K562 (cell line): ENCODE measurements at regions not wholly inside any gene's neighbourhood (a gene's known extent, or its start where the extent isn't known, plus 50 kb on each side); places are given as distances from the start of the nearest gene placed in this dataset.

Experiments used
- ATAC-seq: fragments of 200-7000 bp; cut with Tn5 transposase; 3 replicates; pipeline ENCODE4 v1.9.1; 2020; ENCODE audit warnings: moderate library complexity
- BruUV-seq: library from RNA; stranded (reverse); fragments of 400-500 nt; replicated peaks from 2 replicates; lab custom pipeline; 2021; lab: Mats Ljungman, UMichigan
- CTCF ChIA-PET: fragments of 300-600 bp; formaldehyde crosslinking; extraction: SDS; loops from one replicate; lab custom pipeline; 2021; ENCODE audit warnings: low intra/inter-chr PET ratio; lab: Yijun Ruan, JAX
- POLR2A ChIA-PET: fragments of 300-600, 350-650 bp; sonication (Branson Sonifier 250); formaldehyde crosslinking; extraction: SDS; loops from one replicate; lab custom pipeline; 2021; ENCODE audit warnings: antibody characterized with exemption, inconsistent platforms; lab: Yijun Ruan, JAX
- DNase-seq, 4 experiments: peaks; one replicate each; pipeline versions ENCODE4 v3.0.0 to v3.0.0-alpha.2; 2011 to 2018; ENCODE audit warnings: low spot score in 3 of 4, mixed read lengths in 3 of 4; ENCODE audit errors: extremely low read depth in 1 of 4
- FAIRE-seq: peaks from 2 replicates; lab custom pipeline; 2011; peaks lifted over from hg19 to GRCh38; lab: Jason Lieb, UNC
- H2AFZ ChIP-seq: 2 replicates; pipeline ENCODE4 v1.6.0; 2011; ENCODE audit warnings: low read depth, low read length, control low read depth, inconsistent platforms
- H3K27ac ChIP-seq: fragments of 200-600 bp; 3 replicates; pipeline ENCODE4 v1.8.0; 2011; ENCODE audit warnings: low read depth, mild to moderate bottlenecking, control low read depth, inconsistent platforms, low read length, moderate library complexity, mixed read lengths; ENCODE audit errors: extremely low read depth
- H3K27me3 ChIP-seq, 2 experiments: fragments of 300-600 bp in 1 of 2; 2 replicates in 1 of 2; 3 replicates in 1 of 2; pipeline versions ENCODE4 v1.6.0 to v1.8.0; 2011; ENCODE audit warnings: inconsistent platforms in 2 of 2, low read length in 2 of 2, mild to moderate bottlenecking in 1 of 2, mixed read lengths in 1 of 2, moderate library complexity in 1 of 2; ENCODE audit not compliant: control insufficient read depth in 2 of 2, insufficient read depth in 2 of 2
- H3K36me3 ChIP-seq: fragments of 300-600 bp; 3 replicates; pipeline ENCODE4 v1.8.0; 2011; ENCODE audit warnings: mild to moderate bottlenecking, low read length, inconsistent platforms; ENCODE audit not compliant: control insufficient read depth, insufficient read depth
- H3K4me1 ChIP-seq, 2 experiments: fragments of 200-600 bp in 1 of 2; replicated peaks in 1 of 2; 2 replicates in 1 of 2; 3 replicates in 1 of 2; pipeline versions ENCODE4 v1.5.1 to v1.8.0; 2011; ENCODE audit warnings: inconsistent platforms in 2 of 2, low read length in 2 of 2, mild to moderate bottlenecking in 1 of 2, mixed read lengths in 1 of 2, moderate library complexity in 1 of 2; ENCODE audit not compliant: control insufficient read depth in 2 of 2, insufficient read depth in 2 of 2
- H3K4me2 ChIP-seq: 2 replicates; pipeline ENCODE4 v1.6.1; 2011; ENCODE audit warnings: low read length, control low read depth, inconsistent platforms, mixed read lengths; ENCODE audit not compliant: insufficient read depth
- H3K4me3 ChIP-seq: fragments of 200-600 bp; sonication (generic), shearing (Covaris generic); 2 replicates; pipeline ENCODE4 v1.5.1; 2016; ENCODE audit warnings: control low read depth, inconsistent platforms
- H3K79me2 ChIP-seq: fragments of 200-600 bp; 3 replicates; pipeline ENCODE4 v1.8.0; 2011; ENCODE audit warnings: low read length, inconsistent platforms; ENCODE audit not compliant: control insufficient read depth, insufficient read depth
- H3K9ac ChIP-seq, 2 experiments: 2 replicates each; pipeline versions ENCODE4 v1.6.0 to v1.6.1; 2011; ENCODE audit warnings: low read depth in 2 of 2, low read length in 2 of 2, control low read depth in 1 of 2, inconsistent platforms in 1 of 2, mild to moderate bottlenecking in 1 of 2, mixed read lengths in 1 of 2; ENCODE audit not compliant: insufficient read depth in 1 of 2
- H3K9me1 ChIP-seq: one replicate; pipeline ENCODE4 v1.6.0; 2011; ENCODE audit warnings: inconsistent platforms, mild to moderate bottlenecking, low read length, moderate library complexity; ENCODE audit not compliant: control insufficient read depth, insufficient read depth
- H3K9me3 ChIP-seq: replicated peaks from 2 replicates; pipeline ENCODE4 v1.5.1; 2011; ENCODE audit warnings: low read depth, low read length, inconsistent platforms; ENCODE audit not compliant: control insufficient read depth, insufficient read depth
- H4K20me1 ChIP-seq: replicated peaks from 2 replicates; pipeline ENCODE4 v1.6.1; 2011; ENCODE audit warnings: low read length, inconsistent platforms, mixed read lengths; ENCODE audit not compliant: control insufficient read depth, insufficient read depth
- CCAR2 ChIP-seq: fragments of 200-400 bp; formaldehyde crosslinking; IDR thresholded peaks from 2 replicates; pipeline ENCODE4 v1.6.1; 2017; ENCODE audit warnings: mild to moderate bottlenecking, low read depth, low read length
- ETV5 ChIP-seq: sonication (generic); formaldehyde crosslinking; IDR thresholded peaks from 2 replicates; pipeline ENCODE4 v1.4.0; 2020; ENCODE audit warnings: low read depth, mild to moderate bottlenecking, missing genetic modification reagents
- KHSRP ChIP-seq: fragments of 450-650 bp; IDR thresholded peaks from 2 replicates; pipeline ENCODE4 v1.6.1; 2017
- MTF1 ChIP-seq: fragments of 250-450 bp; sonication (Bioruptor Pico); IDR thresholded peaks from 2 replicates; pipeline ENCODE4 v1.9.0; 2021; ENCODE audit warnings: moderate library complexity, mild to moderate bottlenecking, inconsistent platforms, borderline replicate concordance
- MYNN ChIP-seq, 2 experiments: sonication (generic); formaldehyde crosslinking in 1 of 2; IDR thresholded peaks; 2 replicates each; pipeline versions ENCODE4 v1.5.0 to v1.6.1; 2016 to 2020; ENCODE audit warnings: antibody characterized with exemption in 1 of 2, missing genetic modification reagents in 1 of 2
- NBN ChIP-seq: fragments of 450-650 bp; IDR thresholded peaks from 2 replicates; pipeline ENCODE4 v1.6.1; 2016; ENCODE audit warnings: low read depth, mild to moderate bottlenecking
- POLR2H ChIP-seq: IDR thresholded peaks from 2 replicates; pipeline ENCODE4 v1.6.1; 2016; ENCODE audit warnings: missing genetic modification characterization, low read depth, mild to moderate bottlenecking, control low read depth, missing compliant biosample characterization, moderate library complexity
- SRF ChIP-seq, 2 experiments: fragments of 250-450, 450-650 bp in 1 of 2; sonication (Bioruptor Pico) in 1 of 2; sonication (generic) in 1 of 2; formaldehyde crosslinking; IDR thresholded peaks; 2 replicates each; pipeline versions ENCODE4 v1.5.0 to v1.5.1; 2020 to 2022; ENCODE audit warnings: mild to moderate bottlenecking in 1 of 2, missing genetic modification reagents in 1 of 2
- XRCC3 ChIP-seq: fragments of 450-650 bp; IDR thresholded peaks from 2 replicates; pipeline ENCODE4 v1.6.1; 2017; ENCODE audit warnings: mild to moderate bottlenecking, moderate library complexity
- ZBTB1 ChIP-seq: sonication (generic); formaldehyde crosslinking; IDR thresholded peaks from 2 replicates; pipeline ENCODE4 v1.8.1; 2023; ENCODE audit warnings: missing genetic modification reagents, low read depth, mild to moderate bottlenecking, borderline replicate concordance
- ZNF224 ChIP-seq: sonication (generic); formaldehyde crosslinking; IDR thresholded peaks from 2 replicates; pipeline ENCODE4 v1.8.0; 2022; ENCODE audit warnings: mild to moderate bottlenecking, missing genetic modification reagents
- ZNF274 ChIP-seq: IDR thresholded peaks from 2 replicates; pipeline ENCODE4 v1.6.1; 2011; ENCODE audit warnings: low read depth, mild to moderate bottlenecking, low read length, moderate library complexity, borderline replicate concordance
- ZNF717 ChIP-seq: fragments of 250-450 bp; sonication (Bioruptor Pico); IDR thresholded peaks from 2 replicates; pipeline ENCODE4 v1.5.0; 2021
- WGBS: fragments of 100-300 bp; shearing (Covaris generic); methylation state at CpG from one replicate; pipeline ENCODE4 v1.1.6; 2016; ENCODE audit warnings: low coverage, mixed read lengths; ENCODE audit not compliant: insufficient coverage; ENCODE audit errors: missing lambda C conversion rate; 5-methylcytosine and 5-hydroxymethylcytosine counted together
- in situ Hi-C: fragments of 300-500 bp; cut with MboI; formaldehyde crosslinking; loops from 4 replicates; pipeline ENCODE4 v1.15.0; 2018; ENCODE audit warnings: inconsistent platforms, mixed read lengths
- intact Hi-C: fragments of 100-400 bp; cut with micrococcal nuclease; formaldehyde crosslinking; loops from 2 replicates; pipeline ENCODE4 v1.14.2; 2022
- TF ChIP-seq, protein P1 (sequence below), 2 experiments: fragments of 250-450 bp in 1 of 2; fragments of 450-650 bp in 1 of 2; sonication (Bioruptor Pico) in 1 of 2; IDR thresholded peaks; 2 replicates each; pipeline versions ENCODE4 v1.6.1 to v1.8.0; 2016 to 2021; ENCODE audit warnings: mild to moderate bottlenecking in 2 of 2, moderate library complexity in 2 of 2, missing compliant biosample characterization in 1 of 2, missing genetic modification characterization in 1 of 2
- TF ChIP-seq, protein P2 (sequence below): fragments of 450-650 bp; IDR thresholded peaks from 2 replicates; pipeline ENCODE4 v1.6.1; 2018; ENCODE audit not compliant: partially characterized antibody
- TF ChIP-seq, protein P3 (sequence below): fragments of 450-650 bp; IDR thresholded peaks from 2 replicates; pipeline ENCODE4 v1.6.1; 2016

DNA sequence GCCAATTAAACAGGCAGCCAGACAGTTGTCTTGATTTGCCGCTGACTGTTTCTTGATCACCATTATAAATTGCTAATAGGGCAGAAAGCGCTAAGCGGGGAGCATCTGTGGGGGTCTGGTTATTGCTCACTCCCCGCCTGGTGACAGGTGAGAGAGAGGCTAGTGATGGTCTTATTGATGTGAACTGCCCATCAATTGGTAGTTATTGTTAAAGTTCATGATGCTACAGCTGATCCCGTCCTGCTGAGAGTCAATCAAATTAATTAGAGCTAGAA is 148.5 kb downstream of the LNPK start:
- in situ Hi-C loops = no loop called here
- no peak for FAIRE-seq
- H3K9me1 ChIP-seq = no peaks in the 10 kb centered on the region
- TF ChIP-seq ZBTB1 (no peak), XRCC3 (no peak), ETV5 (CRISPR knock-in tag) (no peak), MTF1 (CRISPR knock-in tag) (no peak), MYNN (IDR thresholded peaks at IDR 0.05) (no peak), MYNN (CRISPR knock-in tag; IDR thresholded peaks at IDR 0.05) (no peak), NBN (no peak), KHSRP (no peak), SRF (CRISPR knock-in tag; IDR thresholded peaks at IDR 0.05) (no peak), CCAR2 (no peak), ZNF717 (CRISPR knock-in tag) (no peak), ZNF274 (no peak), POLR2H (tag) (no peak), ZNF224 (CRISPR knock-in tag) (no peak)
- TF ChIP-seq, protein P1, sequence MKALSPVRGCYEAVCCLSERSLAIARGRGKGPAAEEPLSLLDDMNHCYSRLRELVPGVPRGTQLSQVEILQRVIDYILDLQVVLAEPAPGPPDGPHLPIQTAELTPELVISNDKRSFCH (CRISPR knock-in tag; IDR thresholded peaks at IDR 0.05) = no peak
- TF ChIP-seq, protein P1 (tag; IDR thresholded peaks at IDR 0.05) = no peak
- TF ChIP-seq, protein P2, sequence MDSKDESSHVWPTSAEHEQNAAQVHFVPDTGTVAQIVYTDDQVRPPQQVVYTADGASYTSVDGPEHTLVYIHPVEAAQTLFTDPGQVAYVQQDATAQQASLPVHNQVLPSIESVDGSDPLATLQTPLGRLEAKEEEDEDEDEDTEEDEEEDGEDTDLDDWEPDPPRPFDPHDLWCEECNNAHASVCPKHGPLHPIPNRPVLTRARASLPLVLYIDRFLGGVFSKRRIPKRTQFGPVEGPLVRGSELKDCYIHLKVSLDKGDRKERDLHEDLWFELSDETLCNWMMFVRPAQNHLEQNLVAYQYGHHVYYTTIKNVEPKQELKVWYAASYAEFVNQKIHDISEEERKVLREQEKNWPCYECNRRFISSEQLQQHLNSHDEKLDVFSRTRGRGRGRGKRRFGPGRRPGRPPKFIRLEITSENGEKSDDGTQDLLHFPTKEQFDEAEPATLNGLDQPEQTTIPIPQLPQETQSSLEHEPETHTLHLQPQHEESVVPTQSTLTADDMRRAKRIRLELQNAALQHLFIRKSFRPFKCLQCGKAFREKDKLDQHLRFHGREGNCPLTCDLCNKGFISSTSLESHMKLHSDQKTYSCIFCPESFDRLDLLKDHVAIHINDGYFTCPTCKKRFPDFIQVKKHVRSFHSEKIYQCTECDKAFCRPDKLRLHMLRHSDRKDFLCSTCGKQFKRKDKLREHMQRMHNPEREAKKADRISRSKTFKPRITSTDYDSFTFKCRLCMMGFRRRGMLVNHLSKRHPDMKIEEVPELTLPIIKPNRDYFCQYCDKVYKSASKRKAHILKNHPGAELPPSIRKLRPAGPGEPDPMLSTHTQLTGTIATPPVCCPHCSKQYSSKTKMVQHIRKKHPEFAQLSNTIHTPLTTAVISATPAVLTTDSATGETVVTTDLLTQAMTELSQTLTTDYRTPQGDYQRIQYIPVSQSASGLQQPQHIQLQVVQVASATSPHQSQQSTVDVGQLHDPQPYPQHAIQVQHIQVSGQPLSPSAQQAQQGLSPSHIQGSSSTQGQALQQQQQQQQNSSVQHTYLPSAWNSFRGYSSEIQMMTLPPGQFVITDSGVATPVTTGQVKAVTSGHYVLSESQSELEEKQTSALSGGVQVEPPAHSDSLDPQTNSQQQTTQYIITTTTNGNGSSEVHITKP = no peak
- TF ChIP-seq, protein P3, sequence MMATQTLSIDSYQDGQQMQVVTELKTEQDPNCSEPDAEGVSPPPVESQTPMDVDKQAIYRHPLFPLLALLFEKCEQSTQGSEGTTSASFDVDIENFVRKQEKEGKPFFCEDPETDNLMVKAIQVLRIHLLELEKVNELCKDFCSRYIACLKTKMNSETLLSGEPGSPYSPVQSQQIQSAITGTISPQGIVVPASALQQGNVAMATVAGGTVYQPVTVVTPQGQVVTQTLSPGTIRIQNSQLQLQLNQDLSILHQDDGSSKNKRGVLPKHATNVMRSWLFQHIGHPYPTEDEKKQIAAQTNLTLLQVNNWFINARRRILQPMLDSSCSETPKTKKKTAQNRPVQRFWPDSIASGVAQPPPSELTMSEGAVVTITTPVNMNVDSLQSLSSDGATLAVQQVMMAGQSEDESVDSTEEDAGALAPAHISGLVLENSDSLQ = no peak
- TF ChIP-seq, all 486 proteins: peak for 0
- Histone ChIP-seq H3K9ac (no peak overlapping the region), H3K4me1 (no peaks in the 10 kb centered on the region), H3K27ac (no peak overlapping the region), H3K4me2 (no peak overlapping the region), H3K27me3 (peaks cover 11 to 15% of the 10 kb centered on the region in 2 experiments; a peak in 4 of 5 replicates), H3K79me2 (no peaks in the 10 kb centered on the region), H3K9me3 (no peaks in the 10 kb centered on the region), H3K4me3 (no peak overlapping the region), H4K20me1 (no peaks in the 10 kb centered on the region), H3K36me3 (no peaks in the 10 kb centered on the region), H2AFZ (no peak overlapping the region)
- ATAC-seq (no peak), DNase-seq (no peak)
- BruUV-seq = no TSS peak
- 4% methylated on average over 5 of the region's 5 CpGs for WGBS
- ChIA-PET POLR2A (interaction anchor here (1.3 kb wide), 1 partner anchor 10 kb away, joined by 7 read pairs; no protein-coding TSS in a partner anchor), CTCF (no interaction called here)
- intact Hi-C loops = loop anchor here (10.0 kb wide), 2 partner anchors 169 to 439 kb away; no protein-coding TSS in a partner anchor
